Spleen (tissue), 7 donors: ENCODE measurements at regions not wholly inside any gene's neighbourhood (a gene's known extent, or its start where the extent isn't known, plus 50 kb on each side); places are given as distances from the start of the nearest gene placed in this dataset.

ENCODE experiments used
- POLR2A ChIP-seq, 3 donors: fragments of 450-650 bp; IDR thresholded peaks; one replicate each; pipeline ENCODE4 v1.5.1; 2017; ENCODE audit warnings: antibody characterized with exemption in 3 of 3, mild to moderate bottlenecking in 1 of 3
- TF ChIP-seq, protein P1 (sequence below), 11 experiments: fragments of 200-600 bp in 7 of 11; fragments of 450-650 bp in 4 of 11; sonication (generic) in 4 of 11; IDR thresholded peaks in 8 of 11; conservative IDR thresholded peaks in 3 of 11; 1 replicate in 7 of 11; 2 replicates in 4 of 11; pipeline versions ENCODE4 v1.4.0 to v1.8.0; 2016 to 2021; ENCODE audit warnings: antibody characterized with exemption in 11 of 11, inconsistent platforms in 4 of 11, mild to moderate bottlenecking in 1 of 11
- donor health status: DM: no; HTN: no; CAD: no; lungs with moderate emphysema.
- donor health status: DM: no; HTN: no; CAD: no.
- donor health status: DM: no; HTN: no; CAD: no.

DNA sequence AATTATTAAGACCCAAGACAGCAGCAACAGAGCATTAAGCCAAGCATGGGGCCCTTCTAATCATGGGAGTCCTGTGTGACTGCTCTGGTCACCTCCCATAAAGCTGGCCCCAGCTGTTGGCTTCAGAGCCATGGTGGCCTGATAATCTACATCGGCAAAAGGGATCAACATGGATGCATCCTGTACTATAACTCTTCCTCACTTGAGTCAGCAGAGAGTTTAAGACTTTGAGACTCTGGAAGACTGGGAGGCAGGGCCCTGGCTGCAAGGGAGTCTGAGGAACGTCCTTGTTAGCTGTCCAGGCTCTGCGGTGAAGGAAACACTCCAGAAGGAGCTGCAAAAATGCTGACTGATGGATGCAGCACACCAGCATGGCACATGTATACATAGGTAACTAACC lies 95.0 kb upstream of the KIAA1217 start:
- TF ChIP-seq POLR2A (IDR thresholded peaks at IDR 0.05): no peak
- TF ChIP-seq, protein P1, sequence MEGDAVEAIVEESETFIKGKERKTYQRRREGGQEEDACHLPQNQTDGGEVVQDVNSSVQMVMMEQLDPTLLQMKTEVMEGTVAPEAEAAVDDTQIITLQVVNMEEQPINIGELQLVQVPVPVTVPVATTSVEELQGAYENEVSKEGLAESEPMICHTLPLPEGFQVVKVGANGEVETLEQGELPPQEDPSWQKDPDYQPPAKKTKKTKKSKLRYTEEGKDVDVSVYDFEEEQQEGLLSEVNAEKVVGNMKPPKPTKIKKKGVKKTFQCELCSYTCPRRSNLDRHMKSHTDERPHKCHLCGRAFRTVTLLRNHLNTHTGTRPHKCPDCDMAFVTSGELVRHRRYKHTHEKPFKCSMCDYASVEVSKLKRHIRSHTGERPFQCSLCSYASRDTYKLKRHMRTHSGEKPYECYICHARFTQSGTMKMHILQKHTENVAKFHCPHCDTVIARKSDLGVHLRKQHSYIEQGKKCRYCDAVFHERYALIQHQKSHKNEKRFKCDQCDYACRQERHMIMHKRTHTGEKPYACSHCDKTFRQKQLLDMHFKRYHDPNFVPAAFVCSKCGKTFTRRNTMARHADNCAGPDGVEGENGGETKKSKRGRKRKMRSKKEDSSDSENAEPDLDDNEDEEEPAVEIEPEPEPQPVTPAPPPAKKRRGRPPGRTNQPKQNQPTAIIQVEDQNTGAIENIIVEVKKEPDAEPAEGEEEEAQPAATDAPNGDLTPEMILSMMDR (IDR thresholded peaks at IDR 0.05 in 8 of 11, conservative IDR thresholded peaks at IDR 0.05 in 3 of 11): no peak
